ENCODE measurements at regions not wholly inside any gene's neighbourhood (a gene's known extent, or its start where the extent isn't known, plus 50 kb on each side); places are given as distances from the start of the nearest gene placed in this dataset.

GRCh38 chr4:163773940-163774339 is 279.4 kb downstream of the TMA16 start:
- no peaks in the 10 kb centered on the region for H3K4me1 ChIP-seq
- ChIA-PET CTCF (no interaction called here), POLR2A (no interaction called here)
- TF ChIP-seq JUNB (IDR thresholded peaks at IDR 0.05), result no peak
- no peak for TF ChIP-seq RAD21 (conservative IDR thresholded peaks at IDR 0.05 in 1 of 2, IDR thresholded peaks at IDR 0.05 in 1 of 2)
- TF ChIP-seq ATOH8 (CRISPR knock-in tag; IDR thresholded peaks at IDR 0.05; ENCODE audit: low read depth), result no peak
- no peak for TF ChIP-seq FOSB (CRISPR knock-in tag; IDR thresholded peaks at IDR 0.05)
- no peak for TF ChIP-seq RARB (CRISPR knock-in tag; IDR thresholded peaks at IDR 0.05)
- TF ChIP-seq ELK1 (IDR thresholded peaks at IDR 0.05; ENCODE audit: low read depth, low read length), result no peak
- TF ChIP-seq HMGXB4 (CRISPR knock-in tag; IDR thresholded peaks at IDR 0.05; ENCODE audit: borderline replicate concordance), result no peak
- no peak for TF ChIP-seq TP53 (CRISPR knock-in tag; IDR thresholded peaks at IDR 0.05)
- TF ChIP-seq HDAC2 (IDR thresholded peaks at IDR 0.05), result no peak
- TF ChIP-seq HEYL (CRISPR knock-in tag; IDR thresholded peaks at IDR 0.05), result no peak
- no peak for TF ChIP-seq CBX2 (IDR thresholded peaks at IDR 0.05; ENCODE audit: borderline replicate concordance, low read depth)
- no peak for TF ChIP-seq FOXS1 (CRISPR knock-in tag; IDR thresholded peaks at IDR 0.05)
- TF ChIP-seq HOXA7 (CRISPR knock-in tag; IDR thresholded peaks at IDR 0.05), result no peak
- TF ChIP-seq ZC3H11A (IDR thresholded peaks at IDR 0.05), result no peak
- no peak for TF ChIP-seq POLR2AphosphoS2 (conservative IDR thresholded peaks at IDR 0.05; ENCODE audit: low read length)
- TF ChIP-seq EP300 (IDR thresholded peaks at IDR 0.05), result no peak
- TF ChIP-seq CHD2 (IDR thresholded peaks at IDR 0.05; ENCODE audit: low read length, partially characterized antibody), result no peak
- H3K4me3 ChIP-seq, result no peak overlapping the region
- no peak for DNase-seq (ENCODE audit: low read depth in 1 of 2, low spot score in 1 of 2)
- FAIRE-seq, result no peak
- no peaks in the 10 kb centered on the region for H3K9me3 ChIP-seq
- no peak overlapping the region for H3K27ac ChIP-seq
- ATAC-seq, result no peak
- H3K4me2 ChIP-seq, result no peak overlapping the region

GRCh38 chr4:163776957-163777356 is 282.5 kb downstream of the TMA16 start:
- CTCF ChIA-PET, result no interaction called here
- 4% methylated on average over 1 of the region's 1 CpG for WGBS (ENCODE audit: missing lambda C conversion rate)
- H3K9me3 ChIP-seq, result no peaks in the 10 kb centered on the region

More at GRCh38 chr4:163776957-163777356, 282.5 kb downstream of the TMA16 start:
- no peak for ATAC-seq
- no peak for FAIRE-seq
- POLR2A ChIA-PET, result no interaction called here
- Histone ChIP-seq H3K4me1 (no peaks in the 10 kb centered on the region), H3K4me2 (no peak overlapping the region), H3K4me3 (no peak overlapping the region), H3K27ac (no peak overlapping the region)
- no peak for DNase-seq (ENCODE audit: low read depth in 1 of 2, low spot score in 1 of 2)
- no peak for TF ChIP-seq RARB (CRISPR knock-in tag; IDR thresholded peaks at IDR 0.05)
- no peak for TF ChIP-seq PBX3 (IDR thresholded peaks at IDR 0.05)
- no peak for TF ChIP-seq EHF (CRISPR knock-in tag; IDR thresholded peaks at IDR 0.05)
- no peak for TF ChIP-seq RCOR1 (IDR thresholded peaks at IDR 0.05; ENCODE audit: low read depth, low read length)
- TF ChIP-seq TP53 (CRISPR knock-in tag; IDR thresholded peaks at IDR 0.05), result no peak
- TF ChIP-seq ATOH8 (CRISPR knock-in tag; IDR thresholded peaks at IDR 0.05; ENCODE audit: low read depth), result no peak
- no peak for TF ChIP-seq E2F6 (IDR thresholded peaks at IDR 0.05; ENCODE audit: borderline replicate concordance, low read depth)
- TF ChIP-seq SMC3 (IDR thresholded peaks at IDR 0.05), result no peak
- no peak for TF ChIP-seq ZFP36 (IDR thresholded peaks at IDR 0.05; ENCODE audit: borderline replicate concordance, partially characterized antibody)
- no peak for TF ChIP-seq HEYL (CRISPR knock-in tag; IDR thresholded peaks at IDR 0.05)
- no peak for TF ChIP-seq CTCF (IDR thresholded peaks at IDR 0.05)
- TF ChIP-seq KDM1A (IDR thresholded peaks at IDR 0.05; ENCODE audit: low read depth), result no peak
- TF ChIP-seq PHF8 (IDR thresholded peaks at IDR 0.05; ENCODE audit: borderline replicate concordance, low read depth), result no peak
- TF ChIP-seq CHD4 (IDR thresholded peaks at IDR 0.05; ENCODE audit: borderline replicate concordance), result no peak
- no peak for TF ChIP-seq HOXB13 (CRISPR knock-in tag; IDR thresholded peaks at IDR 0.05; ENCODE audit: low read depth)
- no peak for TF ChIP-seq HMGXB4 (CRISPR knock-in tag; IDR thresholded peaks at IDR 0.05; ENCODE audit: borderline replicate concordance)
- no peak for TF ChIP-seq CHD2 (IDR thresholded peaks at IDR 0.05; ENCODE audit: low read length, partially characterized antibody)

Data from A549 (cell line).